GM23338 (cell line): ENCODE measurements at regions not wholly inside any gene's neighbourhood (a gene's known extent, or its start where the extent isn't known, plus 50 kb on each side); places are given as distances from the start of the nearest gene placed in this dataset.

ENCODE experiments used
- ATAC-seq: fragments of 200-7000 bp; cut with Tn5 transposase; 3 replicates; pipeline ENCODE4 v1.9.1; 2020
- DNase-seq: peaks from one replicate; pipeline ENCODE4 v3.0.0-alpha.2; 2015; ENCODE audit warnings: low spot score
- H2AFZ ChIP-seq: fragments of 200-600 bp; sonication (generic); 2 replicates; pipeline ENCODE4 v1.8.0; 2016; ENCODE audit warnings: antibody characterized with exemption, mild to moderate bottlenecking, moderate library complexity
- H3F3A ChIP-seq: fragments of 200-600 bp; sonication (generic); replicated peaks from 2 replicates; pipeline ENCODE4 v1.8.0; 2017; ENCODE audit warnings: antibody characterized with exemption, mixed run types, low read depth
- H3K27ac ChIP-seq: fragments of 200-600 bp; sonication (generic); 2 replicates; pipeline ENCODE4 v1.6.1; 2016; ENCODE audit warnings: low read depth
- H3K27me3 ChIP-seq: fragments of 200-600 bp; sonication (generic); 2 replicates; pipeline ENCODE4 v1.8.0; 2016; ENCODE audit warnings: mild to moderate bottlenecking, mixed run types, moderate library complexity; ENCODE audit not compliant: insufficient read depth
- H3K36me3 ChIP-seq: fragments of 200-600 bp; sonication (generic); 2 replicates; pipeline ENCODE4 v1.8.0; 2016; ENCODE audit warnings: mild to moderate bottlenecking; ENCODE audit not compliant: insufficient read depth
- H3K4me1 ChIP-seq: fragments of 200-600 bp; sonication (generic); 2 replicates; pipeline ENCODE4 v1.8.0; 2016; ENCODE audit warnings: mild to moderate bottlenecking, moderate library complexity; ENCODE audit not compliant: insufficient read depth
- H3K4me2 ChIP-seq: fragments of 200-600 bp; sonication (generic); 2 replicates; pipeline ENCODE4 v1.7.1; 2017; ENCODE audit warnings: mixed run types
- H3K4me3 ChIP-seq: fragments of 200-600 bp; sonication (generic); 2 replicates; pipeline ENCODE4 v1.6.1; 2016; ENCODE audit warnings: mixed run types
- H3K79me2 ChIP-seq: fragments of 200-600 bp; sonication (generic); replicated peaks from 2 replicates; pipeline ENCODE4 v1.8.0; 2017; ENCODE audit warnings: mild to moderate bottlenecking; ENCODE audit not compliant: insufficient read depth
- H3K9me2 ChIP-seq: fragments of 200-600 bp; sonication (generic); 2 replicates; pipeline ENCODE4 v1.8.0; 2017; ENCODE audit not compliant: insufficient read depth
- H4K20me1 ChIP-seq: fragments of 200-600 bp; sonication (generic); replicated peaks from 2 replicates; pipeline ENCODE4 v1.8.0; 2017; ENCODE audit warnings: mild to moderate bottlenecking; ENCODE audit not compliant: insufficient read depth
- H3K27ac Mint-ChIP-seq: 2 replicates; pipeline ENCODE4 v1.8.0; 2020; ENCODE audit warnings: inconsistent platforms, mild to moderate bottlenecking, moderate library complexity, mixed read lengths
- H3K27me3 Mint-ChIP-seq: 3 replicates; pipeline ENCODE4 v1.8.0; 2022; ENCODE audit warnings: low read depth, mild to moderate bottlenecking, moderate library complexity, mixed read lengths, inconsistent platforms; ENCODE audit not compliant: insufficient read depth, poor library complexity
- H3K36me3 Mint-ChIP-seq: 3 replicates; pipeline ENCODE4 v1.8.0; 2021; ENCODE audit warnings: low read depth, mild to moderate bottlenecking, inconsistent platforms, moderate library complexity, mixed read lengths
- H3K4me1 Mint-ChIP-seq: 3 replicates; pipeline ENCODE4 v1.8.0; 2020; ENCODE audit warnings: mild to moderate bottlenecking, inconsistent platforms, mixed read lengths
- H3K4me3 Mint-ChIP-seq: 3 replicates; pipeline ENCODE4 v1.8.0; 2021; ENCODE audit warnings: moderate library complexity, mild to moderate bottlenecking, inconsistent platforms, mixed read lengths
- H3K9me3 Mint-ChIP-seq: 3 replicates; pipeline ENCODE4 v1.8.0; 2020; ENCODE audit warnings: moderate library complexity, mild to moderate bottlenecking, inconsistent platforms, mixed read lengths
- CREB1 ChIP-seq: fragments of 250-450 bp; sonication (Bioruptor Pico); IDR thresholded peaks from 2 replicates; pipeline ENCODE4 v1.5.0; 2020; ENCODE audit warnings: low read depth, mild to moderate bottlenecking, moderate library complexity
- EZH2 ChIP-seq: fragments of 200-600 bp; sonication (generic); IDR thresholded peaks from one replicate; pipeline ENCODE4 v1.8.0; 2017; ENCODE audit warnings: antibody characterized with exemption, mild to moderate bottlenecking, low read depth; ENCODE audit not compliant: unreplicated experiment
- EZH2phosphoT487 ChIP-seq: fragments of 200-600 bp; sonication (generic); IDR thresholded peaks from one replicate; pipeline ENCODE4 v1.8.1; 2018; ENCODE audit warnings: antibody characterized with exemption; ENCODE audit not compliant: unreplicated experiment
- JUNB ChIP-seq: IDR thresholded peaks from one replicate; pipeline ENCODE4 v1.6.1; 2016; ENCODE audit warnings: antibody characterized with exemption; ENCODE audit not compliant: unreplicated experiment
- NANOG ChIP-seq: IDR thresholded peaks from 2 replicates; pipeline ENCODE4 v1.6.1; 2016; ENCODE audit warnings: antibody characterized with exemption, borderline replicate concordance
- POLR2AphosphoS5 ChIP-seq: IDR thresholded peaks from 2 replicates; pipeline ENCODE4 v1.6.1; 2016; ENCODE audit warnings: antibody characterized with exemption, low read depth
- ZNF331 ChIP-seq: fragments of 250-450 bp; sonication (Bioruptor Pico); IDR thresholded peaks from 2 replicates; pipeline ENCODE4 v1.5.0; 2020; ENCODE audit warnings: low read depth, mild to moderate bottlenecking, moderate library complexity
- TF ChIP-seq, protein P1 (sequence below): IDR thresholded peaks from 2 replicates; pipeline ENCODE4 v1.6.1; 2016; ENCODE audit warnings: antibody characterized with exemption
- TF ChIP-seq, protein P2 (sequence below): IDR thresholded peaks from one replicate; pipeline ENCODE4 v1.6.1; 2018; ENCODE audit warnings: antibody characterized with exemption; ENCODE audit not compliant: unreplicated experiment
- TF ChIP-seq, protein P3 (sequence below), 2 experiments: fragments of 200-600 bp in 1 of 2; sonication (generic) in 1 of 2; conservative IDR thresholded peaks; 2 replicates each; pipeline versions ENCODE4 v1.5.1 to v1.6.1; 2016 to 2017; ENCODE audit warnings: antibody characterized with exemption in 2 of 2, low read depth in 2 of 2, mild to moderate bottlenecking in 2 of 2, moderate library complexity in 1 of 2

DNA sequence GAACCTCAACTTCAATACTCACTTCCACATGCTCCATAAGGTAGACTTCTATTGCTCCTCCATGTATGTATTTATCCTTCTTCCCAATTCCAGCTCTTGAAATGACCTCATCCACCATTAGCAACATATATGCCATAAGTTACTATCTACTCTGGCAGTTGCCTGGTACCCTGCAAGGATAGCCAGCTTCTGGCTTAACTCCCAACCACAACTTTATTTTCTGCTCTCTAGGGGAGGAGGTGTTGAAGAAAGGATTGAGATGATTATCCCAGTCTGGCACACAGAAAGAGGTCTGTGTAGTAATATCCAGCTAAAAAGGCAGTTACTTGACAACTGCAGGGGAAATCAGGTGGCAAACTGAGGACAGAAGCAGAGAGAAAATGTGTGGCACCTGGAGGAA, 71.5 kb upstream of the MDM1 start (continued):
- TF ChIP-seq CREB1 (CRISPR knock-in tag): no peak

DNA sequence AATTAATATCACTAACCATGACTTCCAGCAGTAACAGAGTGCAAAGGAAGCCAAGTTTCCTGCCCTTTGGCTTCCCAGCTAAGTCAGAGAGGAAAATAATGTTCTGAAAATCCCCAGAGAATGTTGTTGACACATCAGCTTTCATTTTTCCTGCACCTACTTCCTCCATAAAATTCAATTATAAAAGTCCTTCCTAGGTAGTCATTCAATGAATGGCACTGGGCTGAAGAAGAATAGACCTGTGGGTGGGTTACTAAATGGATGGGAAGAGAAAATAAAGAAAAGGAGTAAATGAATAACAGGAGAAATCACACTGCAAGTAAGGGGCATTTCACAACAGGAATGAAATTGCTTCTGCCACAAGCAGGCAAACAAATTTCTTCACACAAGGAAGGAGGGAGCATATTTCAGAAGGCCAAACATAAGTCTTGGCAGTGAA, 73.2 kb upstream of the MDM1 start:
- TF ChIP-seq NANOG (no peak), JUNB (no peak), ZNF331 (CRISPR knock-in tag) (no peak), POLR2AphosphoS5 (no peak), CREB1 (CRISPR knock-in tag) (no peak), EZH2 (no peak), EZH2phosphoT487 (no peak)
- TF ChIP-seq, protein P1, sequence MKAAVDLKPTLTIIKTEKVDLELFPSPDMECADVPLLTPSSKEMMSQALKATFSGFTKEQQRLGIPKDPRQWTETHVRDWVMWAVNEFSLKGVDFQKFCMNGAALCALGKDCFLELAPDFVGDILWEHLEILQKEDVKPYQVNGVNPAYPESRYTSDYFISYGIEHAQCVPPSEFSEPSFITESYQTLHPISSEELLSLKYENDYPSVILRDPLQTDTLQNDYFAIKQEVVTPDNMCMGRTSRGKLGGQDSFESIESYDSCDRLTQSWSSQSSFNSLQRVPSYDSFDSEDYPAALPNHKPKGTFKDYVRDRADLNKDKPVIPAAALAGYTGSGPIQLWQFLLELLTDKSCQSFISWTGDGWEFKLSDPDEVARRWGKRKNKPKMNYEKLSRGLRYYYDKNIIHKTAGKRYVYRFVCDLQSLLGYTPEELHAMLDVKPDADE: no peak
- TF ChIP-seq, protein P2, sequence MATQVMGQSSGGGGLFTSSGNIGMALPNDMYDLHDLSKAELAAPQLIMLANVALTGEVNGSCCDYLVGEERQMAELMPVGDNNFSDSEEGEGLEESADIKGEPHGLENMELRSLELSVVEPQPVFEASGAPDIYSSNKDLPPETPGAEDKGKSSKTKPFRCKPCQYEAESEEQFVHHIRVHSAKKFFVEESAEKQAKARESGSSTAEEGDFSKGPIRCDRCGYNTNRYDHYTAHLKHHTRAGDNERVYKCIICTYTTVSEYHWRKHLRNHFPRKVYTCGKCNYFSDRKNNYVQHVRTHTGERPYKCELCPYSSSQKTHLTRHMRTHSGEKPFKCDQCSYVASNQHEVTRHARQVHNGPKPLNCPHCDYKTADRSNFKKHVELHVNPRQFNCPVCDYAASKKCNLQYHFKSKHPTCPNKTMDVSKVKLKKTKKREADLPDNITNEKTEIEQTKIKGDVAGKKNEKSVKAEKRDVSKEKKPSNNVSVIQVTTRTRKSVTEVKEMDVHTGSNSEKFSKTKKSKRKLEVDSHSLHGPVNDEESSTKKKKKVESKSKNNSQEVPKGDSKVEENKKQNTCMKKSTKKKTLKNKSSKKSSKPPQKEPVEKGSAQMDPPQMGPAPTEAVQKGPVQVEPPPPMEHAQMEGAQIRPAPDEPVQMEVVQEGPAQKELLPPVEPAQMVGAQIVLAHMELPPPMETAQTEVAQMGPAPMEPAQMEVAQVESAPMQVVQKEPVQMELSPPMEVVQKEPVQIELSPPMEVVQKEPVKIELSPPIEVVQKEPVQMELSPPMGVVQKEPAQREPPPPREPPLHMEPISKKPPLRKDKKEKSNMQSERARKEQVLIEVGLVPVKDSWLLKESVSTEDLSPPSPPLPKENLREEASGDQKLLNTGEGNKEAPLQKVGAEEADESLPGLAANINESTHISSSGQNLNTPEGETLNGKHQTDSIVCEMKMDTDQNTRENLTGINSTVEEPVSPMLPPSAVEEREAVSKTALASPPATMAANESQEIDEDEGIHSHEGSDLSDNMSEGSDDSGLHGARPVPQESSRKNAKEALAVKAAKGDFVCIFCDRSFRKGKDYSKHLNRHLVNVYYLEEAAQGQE: no peak
- H3K4me2 ChIP-seq: no peak overlapping the region
- peaks cover 6% of the 10 kb centered on the region; the same call in 1 of the 2 replicates for H3K4me1 ChIP-seq
- Mint-ChIP-seq H3K4me3 (no peak overlapping the region), H3K27me3 (peaks cover 3% of the 10 kb centered on the region), H3K27ac (no peak overlapping the region), H3K4me1 (peaks cover 8% of the 10 kb centered on the region), H3K36me3 (no peaks in the 10 kb centered on the region), H3K9me3 (no peaks in the 10 kb centered on the region)
- no peaks in the 10 kb centered on the region for H3F3A ChIP-seq
- H3K79me2 ChIP-seq: no peaks in the 10 kb centered on the region
- no peaks in the 10 kb centered on the region for H3K36me3 ChIP-seq
- ATAC-seq (no peak), DNase-seq (no peak)
- 0 out of 2 replicates have a peak, but pooled peaks cover 3% of the 10 kb centered on the region for H3K9me2 ChIP-seq
- no peaks in the 10 kb centered on the region for H4K20me1 ChIP-seq
- H3K4me3 ChIP-seq: no peak overlapping the region
- H2AFZ ChIP-seq: no peak overlapping the region
- no peak overlapping the region for H3K27ac ChIP-seq
- H3K27me3 ChIP-seq: no peaks in the 10 kb centered on the region

DNA sequence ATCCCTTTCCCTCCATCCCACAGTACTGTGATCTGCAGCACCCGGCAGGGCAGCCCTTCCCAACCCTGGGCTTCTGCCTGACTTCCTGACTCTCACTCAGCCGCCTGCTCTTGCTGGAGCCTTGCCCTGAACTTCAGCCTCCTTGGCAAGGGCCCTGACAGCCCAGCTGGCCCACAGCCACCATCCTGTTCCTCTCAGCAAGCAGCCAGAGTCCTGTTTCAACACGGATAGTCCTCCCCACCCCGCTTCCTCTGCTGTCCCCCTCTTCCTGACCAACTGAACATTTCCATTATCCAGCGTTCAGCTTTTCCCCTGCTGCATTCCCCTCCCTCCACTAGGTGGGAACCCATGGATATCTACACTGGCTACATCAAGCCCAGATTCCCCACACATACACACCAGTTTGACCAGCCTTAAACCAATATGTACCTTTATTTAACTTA, 74.0 kb upstream of the MDM1 start:
- peak; percentile 52 for DNase-seq

More for the DNA sequence above, 74.0 kb upstream of the MDM1 start:
- H3K4me1 Mint-ChIP-seq: peaks cover 8% of the 10 kb centered on the region
- TF ChIP-seq CREB1 (CRISPR knock-in tag): no peak
- TF ChIP-seq, protein P3, sequence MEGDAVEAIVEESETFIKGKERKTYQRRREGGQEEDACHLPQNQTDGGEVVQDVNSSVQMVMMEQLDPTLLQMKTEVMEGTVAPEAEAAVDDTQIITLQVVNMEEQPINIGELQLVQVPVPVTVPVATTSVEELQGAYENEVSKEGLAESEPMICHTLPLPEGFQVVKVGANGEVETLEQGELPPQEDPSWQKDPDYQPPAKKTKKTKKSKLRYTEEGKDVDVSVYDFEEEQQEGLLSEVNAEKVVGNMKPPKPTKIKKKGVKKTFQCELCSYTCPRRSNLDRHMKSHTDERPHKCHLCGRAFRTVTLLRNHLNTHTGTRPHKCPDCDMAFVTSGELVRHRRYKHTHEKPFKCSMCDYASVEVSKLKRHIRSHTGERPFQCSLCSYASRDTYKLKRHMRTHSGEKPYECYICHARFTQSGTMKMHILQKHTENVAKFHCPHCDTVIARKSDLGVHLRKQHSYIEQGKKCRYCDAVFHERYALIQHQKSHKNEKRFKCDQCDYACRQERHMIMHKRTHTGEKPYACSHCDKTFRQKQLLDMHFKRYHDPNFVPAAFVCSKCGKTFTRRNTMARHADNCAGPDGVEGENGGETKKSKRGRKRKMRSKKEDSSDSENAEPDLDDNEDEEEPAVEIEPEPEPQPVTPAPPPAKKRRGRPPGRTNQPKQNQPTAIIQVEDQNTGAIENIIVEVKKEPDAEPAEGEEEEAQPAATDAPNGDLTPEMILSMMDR (conservative IDR thresholded peaks at IDR 0.05; ENCODE audit: low read depth in 2 of 2): peak; percentile 47 to 49
- H3F3A ChIP-seq: no peaks in the 10 kb centered on the region
- no peaks in the 10 kb centered on the region for H3K36me3 Mint-ChIP-seq
- no peaks in the 10 kb centered on the region for H4K20me1 ChIP-seq
- H3K27ac Mint-ChIP-seq: no peak overlapping the region
- H3K4me3 Mint-ChIP-seq: no peak overlapping the region
- H3K36me3 ChIP-seq: no peaks in the 10 kb centered on the region
- ATAC-seq: peak; percentile 93
- peak overlapping the region; percentile 90 for H2AFZ ChIP-seq
- H3K4me2 ChIP-seq: no peak overlapping the region
- H3K9me3 Mint-ChIP-seq: no peaks in the 10 kb centered on the region; the same call in 2 of the 3 replicates
- H3K9me2 ChIP-seq: 0 out of 2 replicates have a peak, but pooled peaks cover 3% of the 10 kb centered on the region
- no peaks in the 10 kb centered on the region for H3K27me3 ChIP-seq
- H3K79me2 ChIP-seq: no peaks in the 10 kb centered on the region
- H3K27ac ChIP-seq: no peak overlapping the region
- H3K4me3 ChIP-seq: no peak overlapping the region
- H3K4me1 ChIP-seq: no peaks in the 10 kb centered on the region; the same call in 1 of the 2 replicates
- H3K27me3 Mint-ChIP-seq: peaks cover 3% of the 10 kb centered on the region
